ENCODE measurements at regions not wholly inside any gene's neighbourhood (a gene's known extent, or its start where the extent isn't known, plus 50 kb on each side); places are given as distances from the start of the nearest gene placed in this dataset.

DNA sequence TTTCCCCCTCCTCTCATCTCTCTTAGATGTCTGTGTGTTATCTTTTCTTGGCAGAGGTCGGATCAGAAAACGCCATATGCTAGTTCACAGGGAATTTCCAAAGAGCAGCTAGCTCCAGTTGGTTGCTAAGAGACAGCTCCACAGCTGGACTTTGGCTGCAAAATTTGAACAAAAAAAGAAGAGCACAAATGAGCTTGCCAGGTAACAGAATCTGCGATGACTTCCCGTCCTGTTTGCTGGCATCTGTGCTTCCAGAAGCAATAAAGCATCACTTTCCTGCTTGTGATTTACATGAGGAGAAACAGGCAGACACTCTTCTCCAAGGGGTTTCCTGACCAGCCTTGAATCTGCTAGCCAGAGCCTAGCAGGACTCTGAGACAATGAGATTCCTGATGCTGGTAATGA, 596.0 kb upstream of the B3GAT1 start:
- TF ChIP-seq, protein P1, sequence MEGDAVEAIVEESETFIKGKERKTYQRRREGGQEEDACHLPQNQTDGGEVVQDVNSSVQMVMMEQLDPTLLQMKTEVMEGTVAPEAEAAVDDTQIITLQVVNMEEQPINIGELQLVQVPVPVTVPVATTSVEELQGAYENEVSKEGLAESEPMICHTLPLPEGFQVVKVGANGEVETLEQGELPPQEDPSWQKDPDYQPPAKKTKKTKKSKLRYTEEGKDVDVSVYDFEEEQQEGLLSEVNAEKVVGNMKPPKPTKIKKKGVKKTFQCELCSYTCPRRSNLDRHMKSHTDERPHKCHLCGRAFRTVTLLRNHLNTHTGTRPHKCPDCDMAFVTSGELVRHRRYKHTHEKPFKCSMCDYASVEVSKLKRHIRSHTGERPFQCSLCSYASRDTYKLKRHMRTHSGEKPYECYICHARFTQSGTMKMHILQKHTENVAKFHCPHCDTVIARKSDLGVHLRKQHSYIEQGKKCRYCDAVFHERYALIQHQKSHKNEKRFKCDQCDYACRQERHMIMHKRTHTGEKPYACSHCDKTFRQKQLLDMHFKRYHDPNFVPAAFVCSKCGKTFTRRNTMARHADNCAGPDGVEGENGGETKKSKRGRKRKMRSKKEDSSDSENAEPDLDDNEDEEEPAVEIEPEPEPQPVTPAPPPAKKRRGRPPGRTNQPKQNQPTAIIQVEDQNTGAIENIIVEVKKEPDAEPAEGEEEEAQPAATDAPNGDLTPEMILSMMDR (IDR thresholded peaks at IDR 0.05), result no peak
- no peak for TF ChIP-seq POLR2A (IDR thresholded peaks at IDR 0.05)

All from right lobe of liver (tissue), 4 donors.